Kidney (tissue), 13 donors: ENCODE measurements at regions not wholly inside any gene's neighbourhood (a gene's known extent, or its start where the extent isn't known, plus 50 kb on each side); places are given as distances from the start of the nearest gene placed in this dataset.

Source experiments
- DNase-seq, 5 donors: peaks; one replicate each; pipeline ENCODE4 v3.0.0-alpha.2; 2013 to 2020
- FAIRE-seq: peaks from 2 replicates; lab custom pipeline; 2012; peaks lifted over from hg19 to GRCh38; lab: Jason Lieb, UNC
- H3K27ac ChIP-seq, 2 donors: one replicate each; pipeline ENCODE4 v1.7.0; 2013; ENCODE audit warnings: low read depth in 2 of 2, low read length in 2 of 2, inconsistent platforms in 1 of 2
- H3K27me3 ChIP-seq: one replicate; pipeline ENCODE4 v1.7.1; 2013; ENCODE audit warnings: low read length, inconsistent platforms; ENCODE audit not compliant: control insufficient read depth, insufficient read depth
- H3K36me3 ChIP-seq, 3 donors: one replicate each; pipeline versions ENCODE4 v1.7.0 to v1.7.1; 2013; ENCODE audit warnings: low read length in 3 of 3, control low read depth in 1 of 3, inconsistent platforms in 1 of 3; ENCODE audit not compliant: insufficient read depth in 3 of 3, control insufficient read depth in 2 of 3
- H3K4me1 ChIP-seq, 3 donors: one replicate each; pipeline versions ENCODE4 v1.7.0 to v1.7.1; 2013; ENCODE audit warnings: low read length in 3 of 3, inconsistent platforms in 1 of 3, low read depth in 1 of 3; ENCODE audit not compliant: control insufficient read depth in 2 of 3, insufficient read depth in 2 of 3
- H3K4me3 ChIP-seq, 3 donors: one replicate each; pipeline versions ENCODE4 v1.7.0 to v1.8.1; 2013; ENCODE audit warnings: low read length in 3 of 3, control low read depth in 1 of 3, inconsistent platforms in 1 of 3
- H3K9ac ChIP-seq, 3 donors: one replicate each; pipeline versions ENCODE4 v1.7.0 to v1.7.1; 2013; ENCODE audit warnings: low read length in 3 of 3, control low read depth in 1 of 3, inconsistent platforms in 1 of 3
- H3K9me3 ChIP-seq, 3 donors: one replicate each; pipeline versions ENCODE4 v1.7.0 to v1.7.1; 2013; ENCODE audit warnings: low read length in 3 of 3, control low read depth in 1 of 3, inconsistent platforms in 1 of 3; ENCODE audit not compliant: control insufficient read depth in 2 of 3, insufficient read depth in 1 of 3
- intact Hi-C: fragments of 100-400 bp; cut with DNase I; formaldehyde crosslinking; loops from one replicate; pipeline ENCODE4 v1.11.1; 2022
- TF ChIP-seq, protein P1 (sequence below): IDR thresholded peaks from 3 replicates; pipeline ENCODE4 v1.5.1; 2012; ENCODE audit warnings: mild to moderate bottlenecking, moderate library complexity, borderline replicate concordance; ENCODE audit not compliant: insufficient read depth; ENCODE audit errors: extremely low read depth
- donor health status: control.
- donor health status: control.
- donor health status: control.
- donor health status: control.
- donor health status: control.
- donor health status: DM: yes; HTN: yes; CAD: no.
- donor health status: Normal renal cell carcinoma (clear cell type).

DNA sequence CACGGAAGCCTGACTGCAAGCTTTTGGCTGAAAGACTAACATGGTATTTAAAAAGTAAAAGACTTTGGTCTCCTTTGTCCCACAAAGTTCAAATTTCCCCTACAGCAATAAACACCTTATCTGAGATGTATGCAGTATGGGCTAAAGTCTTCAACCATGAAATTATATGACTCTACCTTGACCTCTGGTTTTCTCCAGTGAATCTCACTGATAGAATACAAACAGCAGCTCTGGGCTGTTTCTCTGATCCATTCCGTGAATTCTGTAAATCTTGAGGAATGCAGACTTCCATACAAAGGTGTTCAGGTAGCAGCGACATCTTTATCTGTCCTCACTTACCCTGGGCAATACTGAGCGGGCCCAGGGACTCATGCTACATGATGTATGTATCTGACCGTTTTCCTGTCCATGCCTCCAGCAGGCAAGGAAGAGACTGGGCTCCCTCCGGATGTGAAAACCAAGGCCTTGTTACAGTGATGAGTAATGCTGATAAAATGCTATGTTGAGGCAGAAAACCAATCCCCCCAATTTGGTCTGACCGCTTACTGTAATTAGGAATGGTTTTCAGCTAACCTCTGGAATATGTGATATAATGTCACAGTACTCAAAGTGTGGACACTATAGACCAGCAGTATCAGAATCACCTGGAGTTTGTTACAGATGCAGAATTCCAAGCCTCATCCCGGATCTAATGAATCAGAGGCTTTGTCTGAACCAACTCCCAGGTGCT, 589.8 kb downstream of the HS3ST4 start:
- no peaks in the 10 kb centered on the region for H3K4me1 ChIP-seq
- peaks cover 0 to 4% (median 3%) of the 10 kb centered on the region in 3 donors for H3K9me3 ChIP-seq
- TF ChIP-seq, protein P1, sequence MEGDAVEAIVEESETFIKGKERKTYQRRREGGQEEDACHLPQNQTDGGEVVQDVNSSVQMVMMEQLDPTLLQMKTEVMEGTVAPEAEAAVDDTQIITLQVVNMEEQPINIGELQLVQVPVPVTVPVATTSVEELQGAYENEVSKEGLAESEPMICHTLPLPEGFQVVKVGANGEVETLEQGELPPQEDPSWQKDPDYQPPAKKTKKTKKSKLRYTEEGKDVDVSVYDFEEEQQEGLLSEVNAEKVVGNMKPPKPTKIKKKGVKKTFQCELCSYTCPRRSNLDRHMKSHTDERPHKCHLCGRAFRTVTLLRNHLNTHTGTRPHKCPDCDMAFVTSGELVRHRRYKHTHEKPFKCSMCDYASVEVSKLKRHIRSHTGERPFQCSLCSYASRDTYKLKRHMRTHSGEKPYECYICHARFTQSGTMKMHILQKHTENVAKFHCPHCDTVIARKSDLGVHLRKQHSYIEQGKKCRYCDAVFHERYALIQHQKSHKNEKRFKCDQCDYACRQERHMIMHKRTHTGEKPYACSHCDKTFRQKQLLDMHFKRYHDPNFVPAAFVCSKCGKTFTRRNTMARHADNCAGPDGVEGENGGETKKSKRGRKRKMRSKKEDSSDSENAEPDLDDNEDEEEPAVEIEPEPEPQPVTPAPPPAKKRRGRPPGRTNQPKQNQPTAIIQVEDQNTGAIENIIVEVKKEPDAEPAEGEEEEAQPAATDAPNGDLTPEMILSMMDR, result no peak
- no peaks in the 10 kb centered on the region for H3K36me3 ChIP-seq
- H3K27ac ChIP-seq, result no peak overlapping the region
- H3K9ac ChIP-seq, result no peak overlapping the region
- FAIRE-seq (no peak), DNase-seq (peak in 1 of 5 donors; percentile 2)
- no peaks in the 10 kb centered on the region for H3K27me3 ChIP-seq
- intact Hi-C loops, result no loop called here
- no peak overlapping the region for H3K4me3 ChIP-seq

DNA sequence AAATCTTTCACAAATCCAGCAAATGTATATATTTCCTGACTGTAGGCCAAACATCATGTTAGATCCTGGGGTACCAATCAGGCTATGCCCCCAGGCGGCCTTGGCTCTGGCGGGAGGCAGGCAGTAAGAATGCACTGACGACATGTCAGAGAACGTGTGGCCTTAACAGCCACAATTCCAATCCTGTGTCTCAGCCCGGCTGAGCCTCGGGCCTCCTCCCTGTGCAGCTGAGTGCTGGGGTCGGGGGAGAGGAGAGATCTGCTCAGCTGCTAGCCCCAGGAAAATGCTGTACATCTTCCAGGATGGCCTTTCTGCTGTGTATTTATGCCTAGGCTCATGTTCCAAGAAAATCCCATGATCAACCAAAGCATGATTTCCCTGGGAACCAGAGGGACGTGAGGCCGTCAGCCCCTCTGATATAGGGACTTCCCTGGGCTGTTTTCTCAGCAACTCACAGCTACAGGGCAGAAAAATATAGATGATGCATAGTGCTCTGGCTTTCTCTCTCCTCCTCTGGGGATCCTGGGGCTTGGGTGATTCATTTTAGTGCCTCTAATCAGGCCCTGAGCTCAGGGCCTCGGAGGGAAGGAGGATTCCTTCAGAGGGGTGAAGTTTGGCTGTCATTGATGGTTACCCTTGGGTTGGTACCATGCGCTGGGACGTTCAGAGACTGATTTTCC, 604.0 kb downstream of the HS3ST4 start:
- H3K9ac ChIP-seq, result no peak overlapping the region
- FAIRE-seq (no peak), DNase-seq (no peak)
- no peak overlapping the region for H3K4me3 ChIP-seq
- TF ChIP-seq, protein P1, result no peak
- no peaks in the 10 kb centered on the region for H3K27me3 ChIP-seq
- no peak overlapping the region for H3K27ac ChIP-seq
- H3K4me1 ChIP-seq, result no peaks in the 10 kb centered on the region
- intact Hi-C loops, result no loop called here
- no peaks in the 10 kb centered on the region for H3K36me3 ChIP-seq
- H3K9me3 ChIP-seq, result peaks cover 0 to 3% (median 0%) of the 10 kb centered on the region in 3 donors

DNA sequence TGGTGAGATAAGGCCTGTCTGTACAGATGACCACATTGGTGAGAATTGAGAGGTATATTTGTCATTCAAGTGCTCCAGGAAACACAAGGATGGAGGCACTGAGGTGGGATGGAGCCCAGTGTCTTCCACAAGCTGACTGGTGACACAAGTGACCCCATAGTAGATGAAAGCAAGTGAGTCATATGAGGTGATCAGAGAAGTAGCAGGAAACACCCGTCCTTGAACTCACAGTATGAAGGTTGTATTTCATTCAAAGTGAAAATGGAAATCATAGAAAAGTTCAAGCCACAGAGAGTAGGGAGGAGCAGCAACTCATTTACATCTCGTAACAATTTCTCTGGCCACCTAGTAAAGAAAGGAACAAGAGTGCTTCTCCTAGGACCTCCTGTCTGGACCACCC, 609.8 kb downstream of the HS3ST4 start:
- H3K27me3 ChIP-seq, result no peaks in the 10 kb centered on the region
- DNase-seq, result no peak
- FAIRE-seq, result no peak
- no peak overlapping the region for H3K27ac ChIP-seq
- intact Hi-C loops, result no loop called here
- no peaks in the 10 kb centered on the region for H3K36me3 ChIP-seq
- H3K4me3 ChIP-seq, result no peak overlapping the region
- H3K9ac ChIP-seq, result no peak overlapping the region
- no peaks in the 10 kb centered on the region for H3K4me1 ChIP-seq
- peaks cover 0 to 3% (median 0%) of the 10 kb centered on the region in 3 donors for H3K9me3 ChIP-seq
- TF ChIP-seq, protein P1, result no peak
